LNCaP clone FGC (cell line): ENCODE measurements at regions not wholly inside any gene's neighbourhood (a gene's known extent, or its start where the extent isn't known, plus 50 kb on each side); places are given as distances from the start of the nearest gene placed in this dataset.

Source experiments
- DNase-seq: peaks from one replicate; pipeline ENCODE4 v3.0.0-alpha.2; 2011; ENCODE audit warnings: low read depth
- H3K4me3 ChIP-seq: 2 replicates; pipeline ENCODE4 v1.5.1; 2011; ENCODE audit warnings: mild to moderate bottlenecking, low read depth, low read length, control low read depth
- TF ChIP-seq, protein P1 (sequence below): IDR thresholded peaks from 2 replicates; pipeline ENCODE4 v1.5.1; 2012; ENCODE audit warnings: mild to moderate bottlenecking; ENCODE audit not compliant: control insufficient read depth, insufficient read depth; ENCODE audit errors: extremely low read depth

DNA sequence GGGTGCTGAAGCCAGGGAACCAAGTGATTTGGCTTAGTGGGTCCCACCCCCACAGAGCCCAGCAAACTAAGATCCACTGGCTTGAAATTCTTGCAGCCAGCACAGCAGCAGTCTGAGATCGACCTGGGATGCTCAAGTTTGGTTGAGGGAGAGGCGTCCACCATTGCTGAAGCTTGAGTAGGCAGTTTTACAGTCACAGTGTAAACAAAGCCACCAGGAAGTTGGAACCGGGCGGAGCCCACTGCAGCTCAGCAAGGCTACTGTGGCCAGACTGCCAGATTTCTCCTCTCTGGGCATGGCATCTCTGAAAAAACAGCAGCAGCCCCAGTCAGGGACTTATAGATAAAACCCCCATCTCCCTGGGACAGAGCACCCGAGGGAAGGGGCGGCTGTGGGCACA is 424.1 kb upstream of the TENM4 start:
- DNase-seq, result peak; percentile 10
- TF ChIP-seq, protein P1, sequence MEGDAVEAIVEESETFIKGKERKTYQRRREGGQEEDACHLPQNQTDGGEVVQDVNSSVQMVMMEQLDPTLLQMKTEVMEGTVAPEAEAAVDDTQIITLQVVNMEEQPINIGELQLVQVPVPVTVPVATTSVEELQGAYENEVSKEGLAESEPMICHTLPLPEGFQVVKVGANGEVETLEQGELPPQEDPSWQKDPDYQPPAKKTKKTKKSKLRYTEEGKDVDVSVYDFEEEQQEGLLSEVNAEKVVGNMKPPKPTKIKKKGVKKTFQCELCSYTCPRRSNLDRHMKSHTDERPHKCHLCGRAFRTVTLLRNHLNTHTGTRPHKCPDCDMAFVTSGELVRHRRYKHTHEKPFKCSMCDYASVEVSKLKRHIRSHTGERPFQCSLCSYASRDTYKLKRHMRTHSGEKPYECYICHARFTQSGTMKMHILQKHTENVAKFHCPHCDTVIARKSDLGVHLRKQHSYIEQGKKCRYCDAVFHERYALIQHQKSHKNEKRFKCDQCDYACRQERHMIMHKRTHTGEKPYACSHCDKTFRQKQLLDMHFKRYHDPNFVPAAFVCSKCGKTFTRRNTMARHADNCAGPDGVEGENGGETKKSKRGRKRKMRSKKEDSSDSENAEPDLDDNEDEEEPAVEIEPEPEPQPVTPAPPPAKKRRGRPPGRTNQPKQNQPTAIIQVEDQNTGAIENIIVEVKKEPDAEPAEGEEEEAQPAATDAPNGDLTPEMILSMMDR, result no peak
- no peak overlapping the region for H3K4me3 ChIP-seq

DNA sequence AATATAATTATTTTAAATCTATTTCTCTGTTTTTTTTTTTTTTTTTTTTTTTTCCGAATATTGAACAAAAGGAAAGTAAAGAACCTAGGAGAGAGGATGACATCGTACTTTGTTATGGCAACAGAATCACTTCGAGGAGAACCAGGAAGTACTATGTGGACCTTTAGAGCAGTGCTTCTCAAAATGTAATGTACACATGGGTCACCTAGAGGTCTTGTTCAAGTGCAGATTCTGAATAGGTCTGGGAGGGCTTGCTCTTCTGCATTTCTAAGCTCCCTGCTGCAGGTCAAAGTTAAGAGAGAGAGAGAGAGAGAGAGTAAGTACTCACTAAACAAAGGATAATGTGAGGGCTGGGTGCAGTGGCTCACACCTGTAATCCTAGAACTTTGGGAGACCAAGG is 419.5 kb upstream of the TENM4 start:
- TF ChIP-seq, protein P1, result no peak
- no peak overlapping the region for H3K4me3 ChIP-seq
- no peak for DNase-seq

GRCh38 chr11:79857377-79858214 is 416.8 kb upstream of the TENM4 start:
- no peak overlapping the region for H3K4me3 ChIP-seq
- TF ChIP-seq, protein P1, result no peak
- no peak for DNase-seq

DNA sequence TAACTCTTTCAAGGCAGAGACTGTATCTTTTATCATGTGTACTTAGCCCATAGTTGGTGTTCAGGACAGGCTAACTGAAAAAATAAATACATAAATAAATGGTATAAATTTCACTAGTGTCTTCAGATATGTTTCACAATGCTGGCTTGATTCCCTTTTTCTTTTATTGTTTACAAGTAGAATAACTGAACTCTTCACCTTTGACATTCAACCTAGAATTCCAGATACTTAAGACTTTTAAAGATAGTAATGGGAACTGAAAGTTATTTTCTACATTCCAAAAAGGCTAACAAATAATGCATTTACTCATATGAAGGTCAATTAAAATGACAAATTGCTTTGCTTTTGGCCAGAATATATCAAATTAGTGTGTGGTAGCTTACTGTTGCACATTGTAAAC is 411.3 kb upstream of the TENM4 start:
- no peak overlapping the region for H3K4me3 ChIP-seq
- TF ChIP-seq, protein P1, result no peak
- DNase-seq, result peak; percentile 1

GRCh38 chr11:79845002-79845709 is 404.3 kb upstream of the TENM4 start:
- no peak overlapping the region for H3K4me3 ChIP-seq
- TF ChIP-seq, protein P1, result no peak

GRCh38 chr11:79834015-79834414 is 393.2 kb upstream of the TENM4 start:
- DNase-seq, result no peak
- TF ChIP-seq, protein P1, result no peak
- no peak overlapping the region for H3K4me3 ChIP-seq

More at GRCh38 chr11:79845002-79845709, 404.3 kb upstream of the TENM4 start:
- DNase-seq, result no peak
